ENCODE measurements at regions not wholly inside any gene's neighbourhood (a gene's known extent, or its start where the extent isn't known, plus 50 kb on each side); places are given as distances from the start of the nearest gene placed in this dataset.
"Not testable (repeated sequence)": the region's sequence is repeated elsewhere in the genome, so short reads cannot be mapped to it uniquely, and the experiment has no call there.

- no peak for DNase-seq (ENCODE audit: low spot score)
Observed at GRCh38 chr2:67103157-67103556, 294.0 kb upstream of the ETAA1 start.

DNA sequence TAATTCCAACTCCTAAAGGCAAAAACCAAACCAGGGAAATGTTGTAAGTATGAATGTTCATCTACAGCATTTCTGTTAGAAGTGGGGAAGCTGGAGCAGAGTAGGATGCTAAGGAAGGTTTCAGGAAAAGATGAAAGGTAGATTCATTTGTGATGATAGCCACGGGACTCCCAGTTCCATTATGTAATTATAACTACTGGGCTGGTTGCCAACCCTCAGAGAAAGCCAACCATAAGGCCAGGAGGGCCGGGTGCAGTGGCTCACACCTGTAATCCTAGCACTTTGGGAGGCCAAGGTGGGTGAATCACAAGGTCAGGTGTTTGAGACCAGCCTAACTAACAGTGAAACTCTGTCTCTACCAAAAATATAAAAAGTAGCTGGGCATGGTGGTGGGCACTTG is 288.9 kb upstream of the ETAA1 start:
- DNase-seq (ENCODE audit: low spot score), result no peak

DNA sequence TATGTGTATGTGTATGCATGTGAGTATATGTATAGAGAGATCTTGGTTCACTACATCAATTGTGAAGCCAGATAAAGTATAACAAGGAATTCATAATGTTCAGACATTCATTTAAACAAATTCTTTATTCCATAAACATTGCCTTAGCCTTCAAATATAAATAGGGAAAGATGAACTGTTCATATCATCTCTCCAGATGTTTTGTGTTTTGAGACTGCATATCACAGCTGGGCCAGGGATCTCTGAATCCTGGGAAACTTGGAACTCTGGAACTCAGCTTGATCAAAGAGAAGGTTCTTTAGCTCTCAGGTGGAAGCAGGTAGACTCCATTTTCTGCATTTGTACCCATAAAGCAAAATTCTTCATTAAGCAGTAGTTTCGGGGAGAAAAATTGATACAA is 272.6 kb upstream of the ETAA1 start:
- no peak for DNase-seq (ENCODE audit: low spot score)

GRCh38 chr2:67130531-67131256 is 266.4 kb upstream of the ETAA1 start:
- DNase-seq (ENCODE audit: low spot score), result peak; percentile 92

DNA sequence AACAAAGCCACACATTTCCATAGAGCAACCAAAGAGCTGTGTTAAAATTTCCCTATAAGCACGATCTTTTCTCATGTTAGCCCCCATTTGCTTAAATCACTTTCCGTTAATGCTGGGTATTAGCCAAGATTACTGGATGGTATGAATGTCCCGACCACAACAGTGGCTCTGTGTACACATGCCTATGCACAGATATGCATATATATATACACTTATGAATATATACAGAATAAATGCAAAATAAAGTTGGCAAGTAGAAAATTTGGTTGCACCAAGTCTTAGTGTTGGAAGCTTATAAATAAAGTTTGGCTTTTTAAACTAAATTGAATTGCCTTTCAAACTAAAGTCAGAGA is 265.9 kb upstream of the ETAA1 start:
- DNase-seq (ENCODE audit: low spot score), result no peak

DNA sequence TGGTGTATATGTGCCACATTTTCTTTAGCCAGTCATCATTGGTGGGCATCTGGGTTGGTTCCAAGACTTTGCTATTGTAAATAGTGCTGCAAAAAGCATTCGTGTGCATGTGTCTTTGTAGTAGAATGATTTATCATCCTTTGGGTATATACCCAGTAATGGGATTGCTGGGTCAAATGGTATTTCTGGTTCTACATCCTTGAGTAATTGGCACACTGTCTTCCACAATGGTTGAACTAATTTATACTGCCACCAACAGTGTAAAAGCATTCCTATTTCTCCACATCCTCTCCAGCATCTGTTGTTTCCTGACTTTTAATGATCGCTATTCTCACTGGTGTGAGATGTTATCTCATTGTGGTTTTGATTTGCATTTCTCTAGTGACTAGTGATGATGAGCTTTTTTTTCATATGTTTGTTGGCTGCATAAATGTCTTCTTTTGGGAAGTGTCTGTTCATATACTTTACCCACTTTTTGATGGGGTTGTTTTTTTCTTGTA is 264.6 kb upstream of the ETAA1 start:
- DNase-seq (ENCODE audit: low spot score), result not testable (repeated sequence)

GRCh38 chr2:67135208-67135607 is 261.9 kb upstream of the ETAA1 start:
- no peak for DNase-seq (ENCODE audit: low spot score)

DNA sequence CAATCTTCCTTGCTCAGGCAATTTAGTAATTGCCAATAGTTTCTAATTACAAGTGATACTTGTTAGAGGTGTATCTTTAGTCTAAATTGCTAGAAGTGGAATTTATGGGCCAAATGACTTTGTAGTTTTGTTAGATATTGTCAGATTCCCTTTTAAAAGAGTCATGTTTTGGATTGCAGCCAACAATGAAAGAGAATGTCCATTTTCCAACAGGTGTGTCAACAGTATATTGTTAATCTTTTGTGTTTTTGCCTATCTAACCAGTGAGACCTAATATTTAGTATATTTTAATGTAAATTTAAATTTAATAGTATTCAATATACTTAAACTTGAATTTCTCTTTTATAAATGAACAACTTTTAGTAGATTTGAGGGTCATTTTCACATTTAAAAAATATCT is 259.4 kb upstream of the ETAA1 start:
- DNase-seq (ENCODE audit: low spot score), result no peak

GRCh38 chr2:67142071-67142470 is 255.1 kb upstream of the ETAA1 start:
- no peak for DNase-seq (ENCODE audit: low spot score)

DNA sequence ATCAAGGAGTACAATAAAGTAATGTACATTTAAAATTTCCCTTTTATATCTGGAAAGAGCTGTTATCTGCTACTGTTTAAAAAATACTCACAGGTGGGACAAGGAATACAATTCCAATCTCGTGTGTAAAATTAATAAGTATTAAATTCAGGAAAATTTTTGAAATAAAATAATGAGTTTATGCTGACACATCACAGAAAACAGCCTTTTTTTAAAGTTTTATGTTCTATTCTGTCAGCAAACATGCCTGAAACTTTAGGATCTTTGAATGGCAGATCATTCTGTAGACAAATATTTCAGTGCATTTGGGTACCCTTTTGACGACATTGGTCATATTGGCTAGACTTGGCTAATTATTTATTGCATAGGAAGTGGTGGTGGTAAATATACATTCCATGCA is 254.4 kb upstream of the ETAA1 start:
- DNase-seq (ENCODE audit: low spot score), result no peak

DNA sequence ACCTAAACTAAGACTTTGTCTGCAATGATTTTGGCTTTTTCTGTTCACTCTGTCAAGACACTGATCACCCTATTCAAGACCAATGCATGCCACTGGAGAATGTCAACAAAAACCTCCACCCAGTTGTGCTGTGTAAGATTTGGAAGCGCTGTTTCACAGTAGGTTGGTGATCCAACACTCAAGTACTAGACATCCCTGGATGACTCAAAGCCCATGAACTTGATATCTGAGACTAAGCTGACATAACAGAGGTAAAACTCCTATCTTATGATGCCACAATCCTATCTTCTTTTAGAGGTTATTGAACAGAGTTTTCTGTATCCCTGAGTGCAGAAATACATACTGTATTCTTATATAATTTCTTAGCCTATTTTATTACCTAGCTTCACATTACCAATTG is 251.3 kb upstream of the ETAA1 start:
- DNase-seq (ENCODE audit: low spot score), result no peak

GRCh38 chr2:67156796-67157195 is 240.3 kb upstream of the ETAA1 start:
- DNase-seq (ENCODE audit: low spot score), result peak; percentile 42

- no peak for DNase-seq (ENCODE audit: low spot score)
Observed at GRCh38 chr2:67158718-67159117, 238.4 kb upstream of the ETAA1 start.

- DNase-seq (ENCODE audit: low spot score), result no peak
Observed at GRCh38 chr2:67159929-67160328, 237.2 kb upstream of the ETAA1 start.

DNA sequence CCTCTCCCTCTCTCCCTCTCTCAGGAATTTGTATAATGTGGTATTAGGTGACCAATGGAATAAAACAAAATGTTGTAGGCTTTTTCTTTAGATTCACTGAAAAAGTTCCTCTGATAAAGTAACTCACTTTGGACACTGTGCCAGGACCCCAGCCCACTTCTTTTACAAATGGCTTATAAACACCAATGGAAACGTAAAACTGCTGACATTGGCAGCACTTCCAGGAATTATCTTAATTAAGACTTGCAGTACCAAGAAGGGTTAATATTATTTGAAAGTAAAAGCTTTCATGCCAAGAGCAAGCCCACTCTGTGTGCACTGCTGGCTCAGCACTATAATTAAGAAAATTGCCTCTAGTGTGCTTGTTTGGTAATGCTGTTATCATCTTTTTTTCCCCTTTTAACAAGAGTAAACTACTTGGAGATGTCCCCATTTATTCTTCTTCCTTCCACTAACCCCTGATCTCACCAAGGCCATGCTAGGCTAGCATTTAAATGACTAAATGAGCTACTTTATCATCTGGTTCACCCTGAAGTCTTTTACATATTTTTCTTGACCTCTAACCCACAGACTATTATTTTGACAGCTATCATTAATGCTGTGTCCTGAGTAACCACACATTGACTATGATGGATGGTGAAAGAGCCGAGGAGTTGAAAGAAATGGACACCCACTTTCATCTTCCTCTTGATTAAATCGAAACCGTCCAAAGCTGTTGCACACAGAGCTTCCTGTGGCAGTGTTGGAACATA is 232.2 kb upstream of the ETAA1 start:
- DNase-seq (ENCODE audit: low spot score), result no peak

DNA sequence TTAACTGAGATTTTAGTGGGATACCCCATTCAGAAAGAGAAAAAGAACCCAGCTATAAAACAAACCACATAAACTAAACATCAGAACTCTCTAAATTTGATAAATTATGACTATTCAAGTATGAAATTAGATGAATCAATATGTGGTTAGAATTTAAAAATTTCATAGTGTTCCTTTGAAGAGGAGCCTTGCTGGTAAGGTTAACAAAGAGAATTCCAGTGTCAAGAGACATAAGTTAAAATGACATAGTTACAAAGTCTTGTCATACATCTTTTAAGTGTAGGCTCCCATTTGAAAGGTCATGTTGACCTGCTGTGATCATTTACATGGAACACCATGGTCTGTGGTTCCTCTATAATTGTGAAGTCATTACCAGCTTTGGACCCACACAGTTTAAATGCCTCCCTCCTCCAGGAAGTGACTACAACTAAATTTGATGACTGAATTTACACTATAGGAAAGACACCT is 231.6 kb upstream of the ETAA1 start:
- no peak for DNase-seq (ENCODE audit: low spot score)

DNA sequence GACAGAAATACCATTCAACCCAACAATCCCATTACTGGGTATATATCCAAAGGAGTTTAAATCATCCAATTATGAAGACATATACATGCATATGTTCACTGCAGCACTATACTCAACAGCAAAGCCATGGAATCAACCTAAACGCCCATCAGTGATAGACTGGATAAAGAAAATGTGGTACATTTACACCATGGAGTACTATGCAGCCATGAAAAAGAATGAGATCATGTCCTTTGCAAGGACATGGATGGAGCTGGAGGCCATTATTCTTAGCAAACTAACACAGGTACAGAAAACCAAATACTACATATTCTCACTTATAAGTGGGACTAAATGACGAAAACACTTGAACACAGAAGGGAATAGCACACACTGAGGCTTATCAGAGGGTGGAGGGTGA is 230.6 kb upstream of the ETAA1 start:
- not testable (repeated sequence) for DNase-seq (ENCODE audit: low spot score)

GRCh38 chr2:67169417-67170140 is 227.6 kb upstream of the ETAA1 start:
- no peak for DNase-seq (ENCODE audit: low spot score)

DNA sequence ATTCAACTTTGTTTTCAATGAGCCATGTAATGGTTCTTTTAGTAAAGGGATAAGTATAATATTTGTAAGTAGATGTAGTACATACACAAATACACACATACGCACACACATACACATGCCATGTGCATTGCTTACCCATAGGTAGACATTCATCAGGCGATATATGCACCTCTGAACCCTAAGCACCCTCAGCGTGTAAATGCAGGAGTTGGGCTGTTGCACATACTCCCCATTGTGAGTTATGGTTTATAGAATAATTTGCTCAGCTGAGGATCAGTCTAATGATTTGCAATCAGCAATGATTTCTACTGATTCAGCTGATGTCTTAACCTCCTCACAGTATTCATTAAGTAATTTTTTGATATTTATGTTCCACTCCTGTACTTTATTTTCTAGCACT is 217.6 kb upstream of the ETAA1 start:
- DNase-seq (ENCODE audit: low spot score), result no peak

DNA sequence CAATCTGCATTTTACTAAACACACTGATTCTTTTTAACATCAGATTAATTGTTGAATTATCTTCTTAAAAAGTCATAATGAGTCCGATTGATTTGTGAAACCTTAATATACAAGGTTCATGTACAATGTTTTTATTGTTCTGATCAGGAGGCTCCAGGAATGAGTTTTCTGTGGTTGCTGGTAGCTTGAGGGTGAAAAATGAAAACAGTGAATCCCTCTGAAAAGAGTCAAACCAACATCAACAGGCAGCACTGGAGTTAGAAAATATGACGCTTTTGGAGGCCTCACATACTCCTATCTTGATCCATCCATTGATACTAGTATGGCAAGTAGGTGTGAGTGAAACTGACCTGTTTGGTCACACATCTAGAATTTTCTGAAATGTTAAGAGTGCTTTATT is 216.3 kb upstream of the ETAA1 start:
- DNase-seq (ENCODE audit: low spot score), result peak; percentile 28

- DNase-seq (ENCODE audit: low spot score), result no peak
Observed at GRCh38 chr2:67182884-67183283, 214.2 kb upstream of the ETAA1 start.

GRCh38 chr2:67186326-67186725 is 210.8 kb upstream of the ETAA1 start:
- DNase-seq (ENCODE audit: low spot score), result no peak

- no peak for DNase-seq (ENCODE audit: low spot score)
Observed at GRCh38 chr2:67186871-67187270, 210.3 kb upstream of the ETAA1 start.
